Loucy (cell line): ENCODE measurements at regions not wholly inside any gene's neighbourhood (a gene's known extent, or its start where the extent isn't known, plus 50 kb on each side); places are given as distances from the start of the nearest gene placed in this dataset.

Experiments used
- H2AFZ ChIP-seq: fragments of 200-600 bp; sonication (generic); 2 replicates; pipeline ENCODE4 v1.6.0; 2016; ENCODE audit warnings: antibody characterized with exemption, mild to moderate bottlenecking, low read length, moderate library complexity
- H3F3A ChIP-seq: fragments of 200-600 bp; 2 replicates; pipeline ENCODE4 v1.6.0; 2016; ENCODE audit warnings: antibody characterized with exemption, low read depth, mild to moderate bottlenecking
- H3K27me3 ChIP-seq: fragments of 200-600 bp; sonication (generic); 2 replicates; pipeline ENCODE4 v1.6.1; 2014; ENCODE audit warnings: low read length, mild to moderate bottlenecking; ENCODE audit not compliant: insufficient read depth, poor library complexity, severe bottlenecking
- H3K36me3 ChIP-seq: fragments of 200-600 bp; sonication (generic); 2 replicates; pipeline ENCODE4 v1.6.1; 2016; ENCODE audit warnings: low read length; ENCODE audit not compliant: insufficient read depth
- H3K4me1 ChIP-seq: fragments of 200-600 bp; sonication (generic); 2 replicates; pipeline ENCODE4 v1.5.1; 2014; ENCODE audit warnings: low read length, mild to moderate bottlenecking; ENCODE audit not compliant: insufficient read depth, poor library complexity, severe bottlenecking
- H3K4me2 ChIP-seq: fragments of 200-600 bp; sonication (generic); 2 replicates; pipeline ENCODE4 v1.6.0; 2014; ENCODE audit warnings: antibody characterized with exemption, low read length, low read depth, mild to moderate bottlenecking; ENCODE audit not compliant: poor library complexity, severe bottlenecking
- H3K4me3 ChIP-seq: fragments of 200-600 bp; sonication (generic); 2 replicates; pipeline ENCODE4 v1.5.1; 2014; ENCODE audit warnings: low read length, mild to moderate bottlenecking, mixed read lengths; ENCODE audit not compliant: poor library complexity, severe bottlenecking
- H3K79me2 ChIP-seq: fragments of 200-600 bp; sonication (generic); 2 replicates; pipeline ENCODE4 v1.6.1; 2014; ENCODE audit warnings: low read length; ENCODE audit not compliant: insufficient read depth
- H3K9ac ChIP-seq: fragments of 200-600 bp; sonication (generic); 2 replicates; pipeline ENCODE4 v1.6.0; 2014; ENCODE audit warnings: mild to moderate bottlenecking, low read depth, low read length, moderate library complexity; ENCODE audit not compliant: poor library complexity, severe bottlenecking
- H3K9me2 ChIP-seq: fragments of 200-600 bp; sonication (generic); replicated peaks from 2 replicates; pipeline ENCODE4 v1.6.1; 2016; ENCODE audit warnings: low read depth, low read length, mixed read lengths
- H3K9me3 ChIP-seq: fragments of 200-600 bp; sonication (generic); 2 replicates; pipeline ENCODE4 v1.6.1; 2014; ENCODE audit warnings: mild to moderate bottlenecking, antibody characterized with exemption, low read length, low read depth; ENCODE audit not compliant: insufficient read depth
- H4K20me1 ChIP-seq: fragments of 200-600 bp; sonication (generic); 2 replicates; pipeline ENCODE4 v1.6.0; 2014; ENCODE audit warnings: antibody characterized with exemption, low read length, mild to moderate bottlenecking; ENCODE audit not compliant: insufficient read depth, poor library complexity, severe bottlenecking
- CTCF ChIP-seq: fragments of 200-600 bp; sonication (generic); conservative IDR thresholded peaks from 2 replicates; pipeline ENCODE4 v1.5.1; 2014; ENCODE audit warnings: mild to moderate bottlenecking, antibody characterized with exemption, low read length
- EZH2phosphoT487 ChIP-seq: fragments of 200-600 bp; IDR thresholded peaks from 2 replicates; pipeline ENCODE4 v1.6.1; 2018; ENCODE audit warnings: antibody characterized with exemption, mild to moderate bottlenecking, moderate library complexity, borderline replicate concordance

- Histone ChIP-seq H3K79me2 (no peaks in the 10 kb centered on the region), H3F3A (no peaks in the 10 kb centered on the region), H2AFZ (no peak overlapping the region), H3K9me3 (no peaks in the 10 kb centered on the region; the same call in 1 of the 2 replicates), H3K27me3 (no peaks in the 10 kb centered on the region), H3K4me1 (no peaks in the 10 kb centered on the region), H3K9ac (no peak overlapping the region), H3K4me2 (no peak overlapping the region), H3K9me2 (no peaks in the 10 kb centered on the region), H3K4me3 (no peak overlapping the region), H3K36me3 (no peaks in the 10 kb centered on the region), H4K20me1 (no peaks in the 10 kb centered on the region)
- no peak for TF ChIP-seq CTCF
- TF ChIP-seq EZH2phosphoT487 = no peak
Measured at GRCh38 chr18:78034755-78035154, 785.1 kb downstream of the GALR1 start.

- Histone ChIP-seq H4K20me1 (no peaks in the 10 kb centered on the region), H3K4me1 (no peaks in the 10 kb centered on the region), H3F3A (no peaks in the 10 kb centered on the region), H3K9ac (no peak overlapping the region), H3K36me3 (no peaks in the 10 kb centered on the region), H3K79me2 (no peaks in the 10 kb centered on the region), H3K27me3 (no peaks in the 10 kb centered on the region), H3K9me3 (0 out of 2 replicates have a peak, but pooled peaks cover 3% of the 10 kb centered on the region), H3K9me2 (no peaks in the 10 kb centered on the region), H3K4me2 (no peak overlapping the region), H3K4me3 (no peak overlapping the region), H2AFZ (no peak overlapping the region)
- no peak for TF ChIP-seq CTCF
- no peak for TF ChIP-seq EZH2phosphoT487
Measured at GRCh38 chr18:78041218-78041617, 791.6 kb downstream of the GALR1 start.

- H2AFZ ChIP-seq = no peak overlapping the region
- H3K4me3 ChIP-seq = no peak overlapping the region
- no peaks in the 10 kb centered on the region for H3K36me3 ChIP-seq
- H4K20me1 ChIP-seq = no peaks in the 10 kb centered on the region
- 0 out of 2 replicates have a peak, but pooled peaks cover 3% of the 10 kb centered on the region for H3K9me3 ChIP-seq
- no peaks in the 10 kb centered on the region for H3K4me1 ChIP-seq
- TF ChIP-seq EZH2phosphoT487 = no peak
- TF ChIP-seq CTCF = no peak
- H3F3A ChIP-seq = no peaks in the 10 kb centered on the region
- H3K79me2 ChIP-seq = no peaks in the 10 kb centered on the region
- no peak overlapping the region for H3K4me2 ChIP-seq
- H3K9me2 ChIP-seq = no peaks in the 10 kb centered on the region
- no peaks in the 10 kb centered on the region for H3K27me3 ChIP-seq
- no peak overlapping the region for H3K9ac ChIP-seq
Measured at GRCh38 chr18:78046631-78047030, 797.0 kb downstream of the GALR1 start.
